SK-N-MC (cell line): ENCODE measurements at regions not wholly inside any gene's neighbourhood (a gene's known extent, or its start where the extent isn't known, plus 50 kb on each side); places are given as distances from the start of the nearest gene placed in this dataset.

Experiments
- EZH2 ChIP-seq: fragments of 200-600 bp; sonication (generic); IDR thresholded peaks from one replicate; pipeline ENCODE4 v1.6.1; 2017; ENCODE audit warnings: antibody characterized with exemption
- FOXP2 ChIP-seq: optimal IDR thresholded peaks from 2 replicates; pipeline ENCODE3; 2011; ENCODE audit warnings: mild to moderate bottlenecking, moderate library complexity; ENCODE audit not compliant: insufficient read depth; ENCODE audit errors: extremely low read length, control extremely low read depth
- POLR2AphosphoS5 ChIP-seq: IDR thresholded peaks from 2 replicates; pipeline ENCODE4 v1.6.1; 2012; ENCODE audit warnings: mild to moderate bottlenecking, low read depth, low read length, borderline replicate concordance

GRCh38 chr9:100724886-100725285 is 147.0 kb downstream of the CAVIN4 start:
- TF ChIP-seq EZH2 (no peak), POLR2AphosphoS5 (no peak), FOXP2 (no peak)
